IMR-90 (cell line): ENCODE measurements at regions not wholly inside any gene's neighbourhood (a gene's known extent, or its start where the extent isn't known, plus 50 kb on each side); places are given as distances from the start of the nearest gene placed in this dataset.
A peak's percentile ranks its signal among the peaks of the same experiment; 100 is the strongest.

Source experiments
- ATAC-seq: fragments of 200-7000 bp; cut with Tn5 transposase; 2 replicates; pipeline ENCODE4 v1.9.1; 2020; ENCODE audit warnings: low read depth, mild to moderate bottlenecking, moderate library complexity
- BruUV-seq: library from RNA; stranded (reverse); fragments of 400-500 nt; replicated peaks from 2 replicates; lab custom pipeline; 2021; lab: Mats Ljungman, UMichigan
- CTCF ChIA-PET: fragments of 300-600 bp; formaldehyde crosslinking; extraction: SDS; loops from one replicate; lab custom pipeline; 2021; ENCODE audit warnings: antibody characterized with exemption; lab: Yijun Ruan, JAX
- POLR2A ChIA-PET: fragments of 300-600 bp; sonication (Branson Sonifier 250); formaldehyde crosslinking; loops from one replicate; lab custom pipeline; 2022; ENCODE audit warnings: antibody characterized with exemption; ENCODE audit not compliant: unreplicated experiment; lab: Charles Lee
- DNase-seq: peaks from one replicate; pipeline ENCODE4 v3.0.0; 2013
- H2AFZ ChIP-seq: replicated peaks from 2 replicates; pipeline ENCODE3; 2013; ENCODE audit warnings: low read length, mild to moderate bottlenecking; ENCODE audit not compliant: poor library complexity
- H2AK5ac ChIP-seq: 2 replicates; pipeline ENCODE4 v1.6.1; 2013; ENCODE audit warnings: low read depth, low read length, inconsistent platforms
- H2AK9ac ChIP-seq: replicated peaks from 2 replicates; pipeline ENCODE3; 2013; ENCODE audit warnings: mild to moderate bottlenecking, low read depth, low read length, moderate library complexity; ENCODE audit not compliant: poor library complexity
- H2BK120ac ChIP-seq: 2 replicates; pipeline ENCODE4 v1.6.1; 2013; ENCODE audit warnings: low read depth, low read length, inconsistent platforms
- H2BK15ac ChIP-seq: 3 replicates; pipeline ENCODE4 v1.6.1; 2013; ENCODE audit warnings: low read depth, low read length, inconsistent platforms
- H2BK20ac ChIP-seq: 2 replicates; pipeline ENCODE4 v1.6.1; 2013; ENCODE audit warnings: low read depth, mild to moderate bottlenecking, inconsistent platforms, low read length, moderate library complexity
- H2BK5ac ChIP-seq: 2 replicates; pipeline ENCODE4 v1.6.1; 2013; ENCODE audit warnings: mild to moderate bottlenecking, low read depth, low read length, inconsistent platforms; ENCODE audit not compliant: poor library complexity, severe bottlenecking
- H3K14ac ChIP-seq: replicated peaks from 2 replicates; pipeline ENCODE4 v1.6.1; 2013; ENCODE audit warnings: low read depth, low read length, inconsistent platforms
- H3K18ac ChIP-seq: 2 replicates; pipeline ENCODE4 v1.6.1; 2013; ENCODE audit warnings: low read depth, low read length, control low read depth
- H3K23ac ChIP-seq: 2 replicates; pipeline ENCODE4 v1.6.1; 2013; ENCODE audit warnings: low read depth, low read length, inconsistent platforms
- H3K27ac ChIP-seq: 2 replicates; pipeline ENCODE4 v1.5.1; 2013; ENCODE audit warnings: mild to moderate bottlenecking, control low read depth, low read length; ENCODE audit not compliant: insufficient read depth
- H3K27me3 ChIP-seq: 2 replicates; pipeline ENCODE4 v1.6.1; 2013; ENCODE audit warnings: low read length; ENCODE audit not compliant: control insufficient read depth, insufficient read depth
- H3K36me3 ChIP-seq: 2 replicates; pipeline ENCODE4 v1.6.1; 2013; ENCODE audit warnings: low read length, mixed read lengths; ENCODE audit not compliant: control insufficient read depth, insufficient read depth
- H3K4ac ChIP-seq: 2 replicates; pipeline ENCODE4 v1.6.1; 2013; ENCODE audit warnings: low read depth, low read length, inconsistent platforms
- H3K4me1 ChIP-seq: 2 replicates; pipeline ENCODE4 v1.6.1; 2013; ENCODE audit warnings: low read length, mixed read lengths; ENCODE audit not compliant: control insufficient read depth, insufficient read depth
- H3K4me2 ChIP-seq: 2 replicates; pipeline ENCODE4 v1.6.1; 2013; ENCODE audit warnings: low read depth, mild to moderate bottlenecking, control low read depth, low read length, moderate library complexity
- H3K4me3 ChIP-seq: 2 replicates; pipeline ENCODE4 v1.5.1; 2013; ENCODE audit warnings: low read depth, mild to moderate bottlenecking, control low read depth, low read length, moderate library complexity; ENCODE audit not compliant: insufficient read depth
- H3K56ac ChIP-seq: 2 replicates; pipeline ENCODE4 v1.6.1; 2013; ENCODE audit warnings: low read length, inconsistent platforms; ENCODE audit not compliant: insufficient read depth; ENCODE audit errors: extremely low read depth
- H3K79me1 ChIP-seq, 2 experiments: 2 replicates each; pipeline ENCODE4 v1.6.1; 2013; ENCODE audit warnings: low read length in 2 of 2, inconsistent platforms in 1 of 2, low read depth in 1 of 2
- H3K9ac ChIP-seq: 2 replicates; pipeline ENCODE4 v1.6.1; 2013; ENCODE audit warnings: low read depth, low read length, control low read depth
- H3K9me1 ChIP-seq: 2 replicates; pipeline ENCODE4 v1.6.1; 2013; ENCODE audit warnings: low read length, inconsistent platforms; ENCODE audit not compliant: insufficient read depth
- H3K9me3 ChIP-seq: 2 replicates; pipeline ENCODE4 v1.6.1; 2013; ENCODE audit warnings: low read length; ENCODE audit not compliant: control insufficient read depth, insufficient read depth
- H4K20me1 ChIP-seq: 2 replicates; pipeline ENCODE4 v1.6.1; 2013; ENCODE audit warnings: low read length, inconsistent platforms; ENCODE audit not compliant: insufficient read depth
- H4K5ac ChIP-seq: 2 replicates; pipeline ENCODE4 v1.6.1; 2013; ENCODE audit warnings: mild to moderate bottlenecking, low read depth, low read length, control low read depth
- H4K8ac ChIP-seq, 2 experiments: 2 replicates each; pipeline ENCODE4 v1.6.1; 2013; ENCODE audit warnings: low read depth in 2 of 2, low read length in 2 of 2, control low read depth in 1 of 2, inconsistent platforms in 1 of 2
- H4K91ac ChIP-seq: 2 replicates; pipeline ENCODE4 v1.6.1; 2013; ENCODE audit warnings: low read depth, low read length, inconsistent platforms; ENCODE audit not compliant: insufficient read depth
- BHLHE40 ChIP-seq: fragments of 150-350 bp; IDR thresholded peaks from 2 replicates; pipeline ENCODE4 v1.6.1; 2016; ENCODE audit warnings: mild to moderate bottlenecking, low read depth, low read length
- CEBPB ChIP-seq: IDR thresholded peaks from 2 replicates; pipeline ENCODE4 v1.6.1; 2012; ENCODE audit warnings: low read depth, low read length, improper control_type of control experiment
- CHD1 ChIP-seq: IDR thresholded peaks from 2 replicates; pipeline ENCODE4 v1.6.1; 2012; ENCODE audit warnings: low read depth, low read length, improper control_type of control experiment
- FOS ChIP-seq: fragments of 150-350 bp; IDR thresholded peaks from 2 replicates; pipeline ENCODE4 v1.6.1; 2016; ENCODE audit warnings: low read depth, low read length
- MAFK ChIP-seq: IDR thresholded peaks from 2 replicates; pipeline ENCODE4 v1.6.1; 2012; ENCODE audit warnings: low read depth, low read length, improper control_type of control experiment
- MAZ ChIP-seq: IDR thresholded peaks from 2 replicates; pipeline ENCODE4 v1.6.1; 2012; ENCODE audit warnings: low read depth, mild to moderate bottlenecking, low read length, improper control_type of control experiment, moderate library complexity, borderline replicate concordance
- MXI1 ChIP-seq: IDR thresholded peaks from 2 replicates; pipeline ENCODE4 v1.6.1; 2012; ENCODE audit warnings: low read depth, mild to moderate bottlenecking, low read length, moderate library complexity, borderline replicate concordance
- NFE2L2 ChIP-seq: fragments of 150-350 bp; IDR thresholded peaks from 2 replicates; pipeline ENCODE4 v1.6.1; 2016; ENCODE audit warnings: low read depth, mild to moderate bottlenecking, low read length
- POLR2A ChIP-seq: IDR thresholded peaks from 2 replicates; pipeline ENCODE4 v1.6.1; 2012; ENCODE audit warnings: mild to moderate bottlenecking, low read depth, low read length
- RAD21 ChIP-seq: IDR thresholded peaks from 2 replicates; pipeline ENCODE4 v1.6.1; 2012; ENCODE audit warnings: low read length, improper control_type of control experiment
- RCOR1 ChIP-seq: IDR thresholded peaks from 2 replicates; pipeline ENCODE4 v1.6.1; 2012; ENCODE audit warnings: mild to moderate bottlenecking, low read length, improper control_type of control experiment; ENCODE audit not compliant: insufficient replicate concordance
- RFX5 ChIP-seq: IDR thresholded peaks from 2 replicates; pipeline ENCODE4 v1.8.0; 2012; ENCODE audit warnings: low read depth, mild to moderate bottlenecking, low read length, moderate library complexity
- SMC3 ChIP-seq: fragments of 150-350 bp; IDR thresholded peaks from 2 replicates; pipeline ENCODE4 v1.6.1; 2016; ENCODE audit warnings: low read depth, mild to moderate bottlenecking, antibody characterized with exemption, low read length, moderate library complexity
- whole genome bisulfite sequencing, 2 experiments: methylation state at CpG; one replicate each; pipeline versions ENCODE4 v1.1.5 to v1.1.7; 2013; ENCODE audit warnings: missing lambda C conversion rate in 2 of 2; ENCODE audit not compliant: insufficient read length in 1 of 2; ENCODE audit errors: extremely low coverage in 2 of 2; 5-methylcytosine and 5-hydroxymethylcytosine counted together
- dilution Hi-C: fragments of 300-500 bp; cut with HindIII; formaldehyde crosslinking; loops from one replicate; pipeline ENCODE4 v1.14.3; 2018; ENCODE audit warnings: low sequenced_read_pairs; ENCODE audit not compliant: unreplicated experiment
- in situ Hi-C: fragments of 300-500 bp; cut with MboI; formaldehyde crosslinking; loops from 3 replicates; pipeline ENCODE4 v1.14.3; 2019; ENCODE audit warnings: low sequenced_read_pairs, inconsistent platforms, mixed read lengths
- intact Hi-C: fragments of 100-400 bp; cut with micrococcal nuclease; formaldehyde crosslinking; loops from 2 replicates; pipeline ENCODE4 v1.10.0; 2022
- TF ChIP-seq, protein P1 (sequence below): fragments of 150-350 bp; IDR thresholded peaks from 2 replicates; pipeline ENCODE4 v1.6.1; 2017; ENCODE audit warnings: mild to moderate bottlenecking, antibody characterized with exemption, low read length, low read depth
- TF ChIP-seq, protein P2 (sequence below): conservative IDR thresholded peaks from 2 replicates; pipeline ENCODE4 v1.5.1; 2012; ENCODE audit warnings: mild to moderate bottlenecking, low read depth, low read length, improper control_type of control experiment
- TF ChIP-seq, protein P3 (sequence below): fragments of 150-350 bp; IDR thresholded peaks from 2 replicates; pipeline ENCODE4 v1.6.1; 2016; ENCODE audit warnings: low read depth, mild to moderate bottlenecking, low read length, moderate library complexity, borderline replicate concordance

DNA sequence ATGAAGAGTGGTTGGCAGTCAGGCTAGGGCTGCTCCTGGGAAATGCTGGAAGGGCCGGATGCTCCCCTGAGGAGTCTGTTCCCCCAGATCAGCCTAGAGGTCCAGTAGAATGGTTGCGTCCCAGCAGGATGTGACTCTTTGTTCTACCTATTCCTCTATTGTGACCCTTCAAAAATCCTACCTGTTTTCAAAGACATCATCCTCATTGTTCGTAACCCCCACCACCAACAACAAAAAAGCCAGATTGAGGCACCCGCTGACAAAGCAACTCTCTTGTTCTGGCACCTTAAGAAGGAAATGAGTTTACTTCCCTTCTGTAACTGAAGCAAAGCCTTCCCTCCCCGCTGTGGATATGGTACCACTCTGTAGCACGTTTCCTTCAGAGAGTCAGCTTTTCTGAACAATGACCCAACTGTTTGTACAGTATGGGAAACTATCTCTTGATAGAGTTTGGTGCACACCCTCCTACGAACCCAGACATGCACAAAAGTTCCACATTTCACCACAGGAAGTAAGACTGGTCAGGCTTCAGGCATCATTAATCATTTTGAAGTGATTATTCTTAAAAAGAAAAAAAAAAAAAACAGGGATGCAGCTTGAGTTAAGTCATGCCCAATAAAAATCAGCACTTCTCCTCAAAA is 207.2 kb downstream of the ENC1 start:
- intact Hi-C loops (no loop called here), in situ Hi-C loops (no loop called here), dilution Hi-C loops (no loop called here)
- H2BK20ac ChIP-seq: no peak overlapping the region
- H3K23ac ChIP-seq: no peak overlapping the region
- H2BK15ac ChIP-seq: no peak overlapping the region
- WGBS, 2 experiments: no CpG with 5 or more reads among the region's 7 CpGs
- H3K14ac ChIP-seq: no peak overlapping the region
- no peak overlapping the region for H2BK5ac ChIP-seq
- DNase-seq (peak; percentile 22), ATAC-seq (no peak)
- H4K91ac ChIP-seq: no peak overlapping the region
- H2AFZ ChIP-seq: no peak overlapping the region
- H3K18ac ChIP-seq: no peak overlapping the region
- no peak overlapping the region for H2AK5ac ChIP-seq
- ChIA-PET CTCF (no interaction called here), POLR2A (no interaction called here)
- no TSS peak for BruUV-seq
- H3K9me1 ChIP-seq: no peaks in the 10 kb centered on the region
- peak overlapping the region; percentile 55 for H2AK9ac ChIP-seq
- H4K20me1 ChIP-seq: no peaks in the 10 kb centered on the region
- no peak overlapping the region for H4K5ac ChIP-seq
- TF ChIP-seq MAZ (no peak), SMC3 (no peak), BHLHE40 (no peak), RCOR1 (no peak), CHD1 (no peak), POLR2A (no peak), CEBPB (no peak), RAD21 (no peak), MXI1 (no peak), FOS (no peak), MAFK (no peak), NFE2L2 (no peak), RFX5 (no peak)
- TF ChIP-seq, protein P1, sequence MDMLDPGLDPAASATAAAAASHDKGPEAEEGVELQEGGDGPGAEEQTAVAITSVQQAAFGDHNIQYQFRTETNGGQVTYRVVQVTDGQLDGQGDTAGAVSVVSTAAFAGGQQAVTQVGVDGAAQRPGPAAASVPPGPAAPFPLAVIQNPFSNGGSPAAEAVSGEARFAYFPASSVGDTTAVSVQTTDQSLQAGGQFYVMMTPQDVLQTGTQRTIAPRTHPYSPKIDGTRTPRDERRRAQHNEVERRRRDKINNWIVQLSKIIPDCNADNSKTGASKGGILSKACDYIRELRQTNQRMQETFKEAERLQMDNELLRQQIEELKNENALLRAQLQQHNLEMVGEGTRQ: no peak
- TF ChIP-seq, protein P2, sequence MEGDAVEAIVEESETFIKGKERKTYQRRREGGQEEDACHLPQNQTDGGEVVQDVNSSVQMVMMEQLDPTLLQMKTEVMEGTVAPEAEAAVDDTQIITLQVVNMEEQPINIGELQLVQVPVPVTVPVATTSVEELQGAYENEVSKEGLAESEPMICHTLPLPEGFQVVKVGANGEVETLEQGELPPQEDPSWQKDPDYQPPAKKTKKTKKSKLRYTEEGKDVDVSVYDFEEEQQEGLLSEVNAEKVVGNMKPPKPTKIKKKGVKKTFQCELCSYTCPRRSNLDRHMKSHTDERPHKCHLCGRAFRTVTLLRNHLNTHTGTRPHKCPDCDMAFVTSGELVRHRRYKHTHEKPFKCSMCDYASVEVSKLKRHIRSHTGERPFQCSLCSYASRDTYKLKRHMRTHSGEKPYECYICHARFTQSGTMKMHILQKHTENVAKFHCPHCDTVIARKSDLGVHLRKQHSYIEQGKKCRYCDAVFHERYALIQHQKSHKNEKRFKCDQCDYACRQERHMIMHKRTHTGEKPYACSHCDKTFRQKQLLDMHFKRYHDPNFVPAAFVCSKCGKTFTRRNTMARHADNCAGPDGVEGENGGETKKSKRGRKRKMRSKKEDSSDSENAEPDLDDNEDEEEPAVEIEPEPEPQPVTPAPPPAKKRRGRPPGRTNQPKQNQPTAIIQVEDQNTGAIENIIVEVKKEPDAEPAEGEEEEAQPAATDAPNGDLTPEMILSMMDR: no peak
- TF ChIP-seq, protein P3, sequence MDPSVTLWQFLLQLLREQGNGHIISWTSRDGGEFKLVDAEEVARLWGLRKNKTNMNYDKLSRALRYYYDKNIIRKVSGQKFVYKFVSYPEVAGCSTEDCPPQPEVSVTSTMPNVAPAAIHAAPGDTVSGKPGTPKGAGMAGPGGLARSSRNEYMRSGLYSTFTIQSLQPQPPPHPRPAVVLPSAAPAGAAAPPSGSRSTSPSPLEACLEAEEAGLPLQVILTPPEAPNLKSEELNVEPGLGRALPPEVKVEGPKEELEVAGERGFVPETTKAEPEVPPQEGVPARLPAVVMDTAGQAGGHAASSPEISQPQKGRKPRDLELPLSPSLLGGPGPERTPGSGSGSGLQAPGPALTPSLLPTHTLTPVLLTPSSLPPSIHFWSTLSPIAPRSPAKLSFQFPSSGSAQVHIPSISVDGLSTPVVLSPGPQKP: no peak
- no peak overlapping the region for H3K27ac ChIP-seq
- H3K9me3 ChIP-seq: no peaks in the 10 kb centered on the region; the same call in 1 of the 2 replicates
- H2BK120ac ChIP-seq: no peak overlapping the region
- H3K9ac ChIP-seq: no peak overlapping the region
- H3K4me2 ChIP-seq: no peak overlapping the region
- no peaks in the 10 kb centered on the region for H3K79me1 ChIP-seq
- H3K4me3 ChIP-seq: no peak overlapping the region
- H4K8ac ChIP-seq: no peak overlapping the region
- no peaks in the 10 kb centered on the region for H3K36me3 ChIP-seq
- H3K4me1 ChIP-seq: no peaks in the 10 kb centered on the region
- H3K27me3 ChIP-seq: peaks cover 12% of the 10 kb centered on the region
- H3K56ac ChIP-seq: no peak overlapping the region
- H3K4ac ChIP-seq: no peak overlapping the region
